HEK293 (cell line): ENCODE measurements at regions not wholly inside any gene's neighbourhood (a gene's known extent, or its start where the extent isn't known, plus 50 kb on each side); places are given as distances from the start of the nearest gene placed in this dataset.

ENCODE experiments used
- CTCF ChIP-seq: fragments of 450-650 bp; formaldehyde crosslinking; IDR thresholded peaks from 2 replicates; pipeline ENCODE4 v1.5.1; 2016; ENCODE audit warnings: missing biosample characterization, missing genetic modification characterization
- PRDM6 ChIP-seq: fragments of 450-650 bp; formaldehyde crosslinking; IDR thresholded peaks from 2 replicates; pipeline ENCODE4 v1.5.1; 2017; ENCODE audit warnings: missing biosample characterization, missing genetic modification characterization
- ZFP3 ChIP-seq: fragments of 450-650 bp; formaldehyde crosslinking; IDR thresholded peaks from 2 replicates; pipeline ENCODE4 v1.5.1; 2016; ENCODE audit warnings: low read depth, missing biosample characterization, missing genetic modification characterization
- ZNF114 ChIP-seq: fragments of 450-650 bp; formaldehyde crosslinking; IDR thresholded peaks from 2 replicates; pipeline ENCODE4 v1.5.0; 2017; ENCODE audit warnings: missing biosample characterization, missing genetic modification characterization
- ZNF184 ChIP-seq: fragments of 450-650 bp; IDR thresholded peaks from 2 replicates; pipeline ENCODE4 v1.5.1; 2018; ENCODE audit warnings: missing biosample characterization, mild to moderate bottlenecking, missing genetic modification characterization
- ZNF266 ChIP-seq: fragments of 450-650 bp; formaldehyde crosslinking; IDR thresholded peaks from 2 replicates; pipeline ENCODE4 v1.5.1; 2016; ENCODE audit warnings: missing biosample characterization, missing genetic modification characterization, low read depth
- ZNF280D ChIP-seq: fragments of 450-650 bp; formaldehyde crosslinking; IDR thresholded peaks from 2 replicates; pipeline ENCODE4 v1.5.1; 2016; ENCODE audit warnings: missing biosample characterization, missing genetic modification characterization
- ZNF558 ChIP-seq: fragments of 450-650 bp; formaldehyde crosslinking; IDR thresholded peaks from 2 replicates; pipeline ENCODE4 v1.5.1; 2016; ENCODE audit warnings: missing biosample characterization, missing genetic modification characterization
- ZNF580 ChIP-seq: fragments of 450-650 bp; formaldehyde crosslinking; IDR thresholded peaks from 2 replicates; pipeline ENCODE4 v1.5.1; 2016; ENCODE audit warnings: missing biosample characterization, missing genetic modification characterization
- ZNF707 ChIP-seq: fragments of 450-650 bp; formaldehyde crosslinking; IDR thresholded peaks from 2 replicates; pipeline ENCODE4 v1.5.1; 2016; ENCODE audit warnings: missing biosample characterization, missing genetic modification characterization
- ZNF776 ChIP-seq: fragments of 450-650 bp; formaldehyde crosslinking; IDR thresholded peaks from 2 replicates; pipeline ENCODE4 v1.5.0; 2017; ENCODE audit warnings: missing biosample characterization, missing genetic modification characterization, borderline replicate concordance

GRCh38 chr9:109599131-109599530, 101.0 kb upstream of the PTPN3 start:
- TF ChIP-seq ZNF707 (tag by site-specific recombination), result no peak
- no peak for TF ChIP-seq ZNF184 (tag by site-specific recombination)
- TF ChIP-seq ZNF114 (tag by site-specific recombination), result no peak
- TF ChIP-seq ZNF280D (tag by site-specific recombination), result no peak
- no peak for TF ChIP-seq ZNF558 (tag by site-specific recombination)
- TF ChIP-seq ZNF266, result no peak
- no peak for TF ChIP-seq ZNF776 (tag by site-specific recombination)
- TF ChIP-seq PRDM6, result no peak
- TF ChIP-seq ZNF580 (tag by site-specific recombination), result no peak
- no peak for TF ChIP-seq ZFP3 (tag by site-specific recombination)
- TF ChIP-seq CTCF (tag by site-specific recombination), result no peak
